HepG2 (cell line): ENCODE measurements at regions not wholly inside any gene's neighbourhood (a gene's known extent, or its start where the extent isn't known, plus 50 kb on each side); places are given as distances from the start of the nearest gene placed in this dataset.

Experiments
- ATAC-seq: fragments of 200-7000 bp; cut with Tn5 transposase; 3 replicates; pipeline ENCODE4 v1.9.1; 2020; ENCODE audit warnings: mild to moderate bottlenecking, moderate library complexity
- BruUV-seq: library from RNA; stranded (reverse); fragments of 400-500 nt; replicated peaks from 2 replicates; lab custom pipeline; 2021; lab: Mats Ljungman, UMichigan
- CTCF ChIA-PET: fragments of 300-600 bp; formaldehyde crosslinking; extraction: SDS; loops from one replicate; lab custom pipeline; 2021; ENCODE audit warnings: low total read pairs, inconsistent platforms, low intra/inter-chr PET ratio; lab: Yijun Ruan, JAX
- POLR2A ChIA-PET: fragments of 350-600 bp; sonication (Branson Sonifier 250); formaldehyde crosslinking; loops from one replicate; lab custom pipeline; 2020; ENCODE audit warnings: antibody characterized with exemption, inconsistent platforms; lab: Yijun Ruan, JAX
- DNase-seq: peaks from one replicate; pipeline ENCODE4 v3.0.0-alpha.2; 2015; ENCODE audit warnings: low spot score
- FAIRE-seq: peaks from 3 replicates; lab custom pipeline; 2011; peaks lifted over from hg19 to GRCh38; lab: Jason Lieb, UNC
- H2AFZ ChIP-seq: one replicate; pipeline ENCODE4 v1.6.1; 2011; ENCODE audit warnings: low read length, inconsistent platforms
- H3K27ac ChIP-seq: fragments of 300-600 bp; 3 replicates; pipeline ENCODE4 v1.8.0; 2011; ENCODE audit warnings: mixed run types, mild to moderate bottlenecking, mixed read lengths, low read length, inconsistent platforms; ENCODE audit not compliant: insufficient read depth; ENCODE audit errors: extremely low read length
- H3K27me3 ChIP-seq, 2 experiments: fragments of 200-600 bp in 1 of 2; 2 replicates in 1 of 2; 3 replicates in 1 of 2; pipeline versions ENCODE4 v1.6.0 to v1.8.0; 2011; ENCODE audit warnings: low read length in 2 of 2, mild to moderate bottlenecking in 2 of 2, moderate library complexity in 2 of 2, inconsistent platforms in 1 of 2; ENCODE audit not compliant: insufficient read depth in 2 of 2, control insufficient read depth in 1 of 2
- H3K36me3 ChIP-seq, 2 experiments: fragments of 200-600 bp in 1 of 2; replicated peaks in 1 of 2; 2 replicates in 1 of 2; 3 replicates in 1 of 2; pipeline versions ENCODE4 v1.5.1 to v1.8.0; 2011; ENCODE audit warnings: low read length in 2 of 2, inconsistent platforms in 1 of 2; ENCODE audit not compliant: insufficient read depth in 2 of 2, control insufficient read depth in 1 of 2
- H3K4me1 ChIP-seq: 2 replicates; pipeline ENCODE4 v1.5.1; 2012; ENCODE audit warnings: low read length, inconsistent platforms; ENCODE audit not compliant: insufficient read depth
- H3K4me2 ChIP-seq: 2 replicates; pipeline ENCODE4 v1.6.0; 2011; ENCODE audit warnings: low read depth, low read length, inconsistent platforms
- H3K4me3 ChIP-seq, 3 experiments: fragments of 200-600 bp in 1 of 3; sonication (generic), shearing (Covaris generic) in 1 of 3; replicated peaks in 1 of 3; 2 replicates each; pipeline ENCODE4 v1.5.1; 2011 to 2016; ENCODE audit warnings: low read length in 3 of 3, inconsistent platforms in 2 of 3, low read depth in 2 of 3, mild to moderate bottlenecking in 2 of 3, control low read depth in 1 of 3, mixed read lengths in 1 of 3; ENCODE audit not compliant: insufficient read depth in 1 of 3
- H3K79me2 ChIP-seq: one replicate; pipeline ENCODE4 v1.6.1; 2011; ENCODE audit warnings: low read length, inconsistent platforms; ENCODE audit not compliant: insufficient read depth
- H3K9ac ChIP-seq: 2 replicates; pipeline ENCODE4 v1.6.0; 2011; ENCODE audit warnings: mild to moderate bottlenecking, low read depth, low read length, inconsistent platforms; ENCODE audit not compliant: insufficient read depth
- H3K9me3 ChIP-seq: 2 replicates; pipeline ENCODE4 v1.5.1; 2012; ENCODE audit warnings: mild to moderate bottlenecking, low read length
- H4K20me1 ChIP-seq: 2 replicates; pipeline ENCODE4 v1.6.0; 2011; ENCODE audit warnings: inconsistent platforms, mild to moderate bottlenecking, low read length, moderate library complexity; ENCODE audit not compliant: insufficient read depth
- CHD2 ChIP-seq: IDR thresholded peaks from 2 replicates; pipeline ENCODE4 v1.6.1; 2011; ENCODE audit warnings: low read depth, low read length, improper control_type of control experiment
- HMG20A ChIP-seq: IDR thresholded peaks from 2 replicates; pipeline ENCODE4 v1.6.1; 2016; ENCODE audit warnings: borderline replicate concordance
- MED13 ChIP-seq: sonication (generic); formaldehyde crosslinking; IDR thresholded peaks from 2 replicates; pipeline ENCODE4 v1.5.0; 2020; ENCODE audit warnings: missing genetic modification reagents
- MYC ChIP-seq: sonication (generic); formaldehyde crosslinking; IDR thresholded peaks from 2 replicates; pipeline ENCODE4 v1.9.0; 2021; ENCODE audit warnings: missing genetic modification reagents, borderline replicate concordance
- NAIF1 ChIP-seq: sonication (generic); formaldehyde crosslinking; IDR thresholded peaks from 2 replicates; pipeline ENCODE4 v1.5.0; 2020; ENCODE audit warnings: mild to moderate bottlenecking, missing genetic modification reagents, borderline replicate concordance
- PCBP1 ChIP-seq: fragments of 200-400 bp; formaldehyde crosslinking; IDR thresholded peaks from 2 replicates; pipeline ENCODE4 v1.6.1; 2017; ENCODE audit warnings: mild to moderate bottlenecking, low read depth, low read length, borderline replicate concordance
- THAP7 ChIP-seq: sonication (generic); formaldehyde crosslinking; IDR thresholded peaks from 2 replicates; pipeline ENCODE4 v1.8.1; 2023; ENCODE audit warnings: mild to moderate bottlenecking, missing genetic modification reagents
- ZNF333 ChIP-seq: sonication (generic); formaldehyde crosslinking; IDR thresholded peaks from 2 replicates; pipeline ENCODE4 v1.4.0; 2020; ENCODE audit warnings: mild to moderate bottlenecking, missing genetic modification reagents, borderline replicate concordance
- ZNF431 ChIP-seq: sonication (generic); formaldehyde crosslinking; IDR thresholded peaks from 2 replicates; pipeline ENCODE4 v1.9.0; 2022; ENCODE audit warnings: missing genetic modification reagents, low read depth, mild to moderate bottlenecking, borderline replicate concordance
- ZNF546 ChIP-seq: sonication (generic); formaldehyde crosslinking; conservative IDR thresholded peaks from 2 replicates; pipeline ENCODE4 v1.8.1; 2023; ENCODE audit warnings: mild to moderate bottlenecking, missing genetic modification reagents
- ZNF703 ChIP-seq: sonication (generic); formaldehyde crosslinking; IDR thresholded peaks from 2 replicates; pipeline ENCODE4 v1.5.1; 2020; ENCODE audit warnings: missing genetic modification reagents, mild to moderate bottlenecking, moderate library complexity, borderline replicate concordance
- ZNF839 ChIP-seq: sonication (generic); formaldehyde crosslinking; IDR thresholded peaks from 2 replicates; pipeline ENCODE4 v1.4.0; 2020; ENCODE audit warnings: missing genetic modification reagents, mild to moderate bottlenecking, borderline replicate concordance
- WGBS: methylation state at CpG from one replicate; pipeline ENCODE4 v1.1.6; 2017; ENCODE audit warnings: low lambda C conversion rate; 5-methylcytosine and 5-hydroxymethylcytosine counted together
- in situ Hi-C: cut with HindIII; loops from 2 replicates; pipeline ENCODE4 v1.10.0; 2017; ENCODE audit warnings: low pct_unique_long_range_greater_than_20kb; ENCODE audit not compliant: extremely low pct_ligation_motif_present
- intact Hi-C: fragments of 100-400 bp; cut with micrococcal nuclease; formaldehyde crosslinking; loops from one replicate; pipeline ENCODE4 v1.10.0; 2022; ENCODE audit not compliant: unreplicated experiment
- TF ChIP-seq, protein P1 (sequence below): sonication (generic); formaldehyde crosslinking; IDR thresholded peaks from 2 replicates; pipeline ENCODE4 v1.8.0; 2022; ENCODE audit warnings: mild to moderate bottlenecking, missing genetic modification reagents, borderline replicate concordance
- TF ChIP-seq, protein P2 (sequence below): sonication (generic); formaldehyde crosslinking; IDR thresholded peaks from 2 replicates; pipeline ENCODE4 v1.8.0; 2022; ENCODE audit warnings: missing genetic modification reagents, low read depth, mild to moderate bottlenecking, borderline replicate concordance
- TF ChIP-seq, protein P3 (sequence below): sonication (generic); formaldehyde crosslinking; IDR thresholded peaks from 2 replicates; pipeline ENCODE4 v1.4.0; 2020; ENCODE audit warnings: missing genetic modification reagents

- TF ChIP-seq MYC (CRISPR knock-in tag) (no peak), ZNF431 (CRISPR knock-in tag) (no peak), HMG20A (CRISPR knock-in tag) (no peak), NAIF1 (no peak), ZNF546 (no peak), MED13 (no peak), ZNF703 (CRISPR knock-in tag) (no peak)
Observed at GRCh38 chr20:24763386-24764026, 185.6 kb upstream of the CST7 start (continued).

DNA sequence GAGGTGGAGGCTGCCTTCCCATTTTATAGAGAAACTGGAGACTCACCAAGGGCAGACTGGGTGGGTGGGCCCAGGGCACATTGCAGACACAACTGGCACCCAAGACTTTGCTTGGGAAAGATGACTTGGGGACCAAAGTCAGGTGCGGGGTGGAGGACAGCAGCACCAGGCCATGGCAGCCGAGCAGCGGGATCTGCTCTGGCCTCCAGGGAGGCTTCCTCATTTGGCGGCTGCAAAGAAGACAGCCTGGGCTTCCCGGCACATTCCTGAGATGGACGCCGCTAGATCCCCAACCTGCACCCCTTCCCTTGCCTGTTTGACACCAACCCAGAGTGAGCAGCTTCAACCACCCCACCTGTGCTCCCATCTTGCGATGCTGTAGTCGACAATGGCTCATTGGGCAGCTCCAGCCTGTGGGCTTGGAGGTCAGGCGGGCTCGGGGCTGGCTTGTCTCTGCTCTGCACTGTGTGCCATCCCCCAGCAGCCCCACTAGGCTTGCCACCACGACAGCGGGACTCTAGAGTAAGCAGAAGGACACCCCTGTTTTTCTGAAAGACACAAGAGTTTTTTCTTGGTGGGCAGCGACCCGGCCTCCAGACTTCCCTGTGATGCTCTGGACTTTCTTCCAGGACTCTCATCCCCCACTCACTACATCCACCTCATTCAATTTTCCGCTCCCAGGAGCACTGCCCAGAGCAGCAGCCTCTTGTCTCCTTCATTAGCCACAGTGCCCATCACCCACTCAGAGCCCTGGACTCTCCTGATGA lies 184.9 kb upstream of the CST7 start:
- ChIA-PET CTCF (no interaction called here), POLR2A (no interaction called here)
- no peak for DNase-seq
- no peaks in the 10 kb centered on the region for H3K4me1 ChIP-seq
- H4K20me1 ChIP-seq: no peaks in the 10 kb centered on the region
- no peak overlapping the region for H3K4me3 ChIP-seq
- no TSS peak for BruUV-seq
- H2AFZ ChIP-seq: no peak overlapping the region
- intact Hi-C loops (no loop called here), in situ Hi-C loops (no loop called here)
- no peak overlapping the region for H3K4me2 ChIP-seq
- peaks cover 11% of the 10 kb centered on the region for H3K9me3 ChIP-seq
- 41% methylated on average over 14 of the region's 16 CpGs for WGBS
- peaks cover 0 to 18% of the 10 kb centered on the region in 2 experiments; a peak in 3 of 5 replicates for H3K27me3 ChIP-seq
- no peak overlapping the region for H3K27ac ChIP-seq
- no peaks in the 10 kb centered on the region for H3K79me2 ChIP-seq
- no peak for ATAC-seq
- FAIRE-seq: no peak
- no peak overlapping the region for H3K9ac ChIP-seq
- H3K36me3 ChIP-seq: no peaks in the 10 kb centered on the region
- TF ChIP-seq, protein P1, sequence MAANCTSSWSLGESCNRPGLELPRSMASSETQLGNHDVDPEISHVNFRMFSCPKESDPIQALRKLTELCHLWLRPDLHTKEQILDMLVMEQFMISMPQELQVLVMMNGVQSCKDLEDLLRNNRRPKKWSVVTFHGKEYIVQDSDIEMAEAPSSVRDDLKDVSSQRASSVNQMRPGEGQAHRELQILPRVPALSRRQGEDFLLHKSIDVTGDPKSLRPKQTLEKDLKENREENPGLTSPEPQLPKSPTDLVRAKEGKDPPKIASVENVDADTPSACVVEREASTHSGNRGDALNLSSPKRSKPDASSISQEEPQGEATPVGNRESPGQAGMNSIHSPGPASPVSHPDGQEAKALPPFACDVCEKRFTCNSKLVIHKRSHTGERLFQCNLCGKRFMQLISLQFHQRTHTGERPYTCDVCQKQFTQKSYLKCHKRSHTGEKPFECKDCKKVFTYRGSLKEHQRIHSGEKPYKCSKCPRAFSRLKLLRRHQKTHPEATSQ: no peak
- TF ChIP-seq PCBP1 (no peak), CHD2 (no peak), ZNF839 (CRISPR knock-in tag) (no peak), THAP7 (CRISPR knock-in tag) (no peak), ZNF333 (CRISPR knock-in tag) (no peak)
- TF ChIP-seq, protein P2, sequence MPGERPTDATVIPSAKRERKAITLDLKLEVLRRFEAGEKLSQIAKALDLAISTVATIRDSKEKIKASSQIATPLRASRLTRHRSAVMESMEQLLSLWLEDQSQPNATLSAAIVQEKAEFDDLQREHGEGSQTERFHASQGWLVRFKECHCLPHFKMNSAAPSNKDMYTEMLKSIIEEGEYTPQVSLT (CRISPR knock-in tag): no peak
- TF ChIP-seq, protein P3, sequence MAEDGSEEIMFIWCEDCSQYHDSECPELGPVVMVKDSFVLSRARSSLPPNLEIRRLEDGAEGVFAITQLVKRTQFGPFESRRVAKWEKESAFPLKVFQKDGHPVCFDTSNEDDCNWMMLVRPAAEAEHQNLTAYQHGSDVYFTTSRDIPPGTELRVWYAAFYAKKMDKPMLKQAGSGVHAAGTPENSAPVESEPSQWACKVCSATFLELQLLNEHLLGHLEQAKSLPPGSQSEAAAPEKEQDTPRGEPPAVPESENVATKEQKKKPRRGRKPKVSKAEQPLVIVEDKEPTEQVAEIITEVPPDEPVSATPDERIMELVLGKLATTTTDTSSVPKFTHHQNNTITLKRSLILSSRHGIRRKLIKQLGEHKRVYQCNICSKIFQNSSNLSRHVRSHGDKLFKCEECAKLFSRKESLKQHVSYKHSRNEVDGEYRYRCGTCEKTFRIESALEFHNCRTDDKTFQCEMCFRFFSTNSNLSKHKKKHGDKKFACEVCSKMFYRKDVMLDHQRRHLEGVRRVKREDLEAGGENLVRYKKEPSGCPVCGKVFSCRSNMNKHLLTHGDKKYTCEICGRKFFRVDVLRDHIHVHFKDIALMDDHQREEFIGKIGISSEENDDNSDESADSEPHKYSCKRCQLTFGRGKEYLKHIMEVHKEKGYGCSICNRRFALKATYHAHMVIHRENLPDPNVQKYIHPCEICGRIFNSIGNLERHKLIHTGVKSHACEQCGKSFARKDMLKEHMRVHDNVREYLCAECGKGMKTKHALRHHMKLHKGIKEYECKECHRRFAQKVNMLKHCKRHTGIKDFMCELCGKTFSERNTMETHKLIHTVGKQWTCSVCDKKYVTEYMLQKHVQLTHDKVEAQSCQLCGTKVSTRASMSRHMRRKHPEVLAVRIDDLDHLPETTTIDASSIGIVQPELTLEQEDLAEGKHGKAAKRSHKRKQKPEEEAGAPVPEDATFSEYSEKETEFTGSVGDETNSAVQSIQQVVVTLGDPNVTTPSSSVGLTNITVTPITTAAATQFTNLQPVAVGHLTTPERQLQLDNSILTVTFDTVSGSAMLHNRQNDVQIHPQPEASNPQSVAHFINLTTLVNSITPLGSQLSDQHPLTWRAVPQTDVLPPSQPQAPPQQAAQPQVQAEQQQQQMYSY (CRISPR knock-in tag): no peak
